ENCODE measurements at regions not wholly inside any gene's neighbourhood (a gene's known extent, or its start where the extent isn't known, plus 50 kb on each side); places are given as distances from the start of the nearest gene placed in this dataset.

DNA sequence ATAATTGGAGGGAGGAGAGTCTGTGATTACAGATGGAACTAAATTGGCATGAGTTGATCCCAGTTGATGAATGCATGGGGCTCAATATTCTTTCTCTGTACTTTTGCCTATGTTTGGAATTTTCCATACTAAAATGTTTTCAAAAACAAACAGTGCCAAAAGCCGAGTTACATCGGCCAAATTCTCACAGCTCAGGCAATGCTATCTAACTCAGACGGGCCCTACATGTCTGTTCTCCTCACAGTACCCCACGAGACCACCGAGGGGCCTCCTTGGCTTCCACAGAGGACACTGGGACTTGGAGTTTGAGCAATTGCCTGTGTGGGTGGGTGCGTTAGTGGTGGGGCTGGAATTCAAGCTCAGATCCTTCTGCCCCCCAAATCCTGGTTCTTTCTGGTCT is 413.2 kb downstream of the CDH26 start:
- TF ChIP-seq CTCF (IDR thresholded peaks at IDR 0.05; ENCODE audit: control extremely low read depth, extremely low read depth, low read depth, missing control alignments): no peak
- CTCF ChIA-PET: no interaction called here
- DNase-seq (ENCODE audit: extremely low spot score): no peak
- POLR2A ChIA-PET: no interaction called here

- TF ChIP-seq CTCF (IDR thresholded peaks at IDR 0.05; ENCODE audit: control extremely low read depth, extremely low read depth, low read depth, missing control alignments): no peak
- DNase-seq (ENCODE audit: extremely low spot score): no peak
- POLR2A ChIA-PET: no interaction called here
- CTCF ChIA-PET: no interaction called here
Observed at GRCh38 chr20:60372275-60372674, 414.1 kb downstream of the CDH26 start.

DNA sequence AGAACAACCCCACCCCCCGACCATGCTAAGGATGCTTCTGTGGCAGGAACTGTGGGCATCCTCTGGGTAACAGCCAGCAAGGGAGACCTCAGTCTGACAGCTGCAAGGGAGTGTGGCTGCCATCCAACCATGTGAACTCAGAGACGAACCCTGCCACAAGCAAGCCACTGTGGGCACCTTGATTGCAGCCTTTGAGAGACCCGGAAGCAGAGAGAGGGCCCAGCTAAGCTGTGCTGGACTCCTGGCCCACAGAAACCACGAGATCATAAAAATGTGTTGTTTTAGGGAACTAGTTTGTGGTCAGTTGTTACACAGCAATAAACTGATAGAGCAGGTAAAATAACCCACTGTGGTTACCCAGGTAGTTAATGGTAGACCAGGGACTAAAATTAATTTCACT is 414.6 kb downstream of the CDH26 start:
- TF ChIP-seq CTCF (IDR thresholded peaks at IDR 0.05; ENCODE audit: control extremely low read depth, extremely low read depth, low read depth, missing control alignments): no peak
- ChIA-PET CTCF (no interaction called here), POLR2A (no interaction called here)
- no peak for DNase-seq (ENCODE audit: extremely low spot score)

- no peak for DNase-seq (ENCODE audit: extremely low spot score)
- ChIA-PET POLR2A (no interaction called here), CTCF (interaction anchor here (1.2 kb wide), 2 partner anchors 9 to 19 kb away, joined by 3 to 4 read pairs; no protein-coding TSS in a partner anchor)
- TF ChIP-seq CTCF (IDR thresholded peaks at IDR 0.05; ENCODE audit: control extremely low read depth, extremely low read depth, low read depth, missing control alignments): no peak
Observed at GRCh38 chr20:60378620-60379019, 420.4 kb downstream of the CDH26 start.

GRCh38 chr20:60381643-60382400 is 423.6 kb downstream of the CDH26 start:
- no peak for DNase-seq (ENCODE audit: extremely low spot score)
- TF ChIP-seq CTCF (IDR thresholded peaks at IDR 0.05; ENCODE audit: control extremely low read depth, extremely low read depth, low read depth, missing control alignments): no peak
- CTCF ChIA-PET: no interaction called here
- POLR2A ChIA-PET: no interaction called here

- TF ChIP-seq CTCF (IDR thresholded peaks at IDR 0.05; ENCODE audit: control extremely low read depth, extremely low read depth, low read depth, missing control alignments): no peak
- ChIA-PET POLR2A (no interaction called here), CTCF (no interaction called here)
- DNase-seq (ENCODE audit: extremely low spot score): no peak
Observed at GRCh38 chr20:60389441-60389840, 431.2 kb downstream of the CDH26 start.
